ENCODE measurements at regions not wholly inside any gene's neighbourhood (a gene's known extent, or its start where the extent isn't known, plus 50 kb on each side); places are given as distances from the start of the nearest gene placed in this dataset.

DNA sequence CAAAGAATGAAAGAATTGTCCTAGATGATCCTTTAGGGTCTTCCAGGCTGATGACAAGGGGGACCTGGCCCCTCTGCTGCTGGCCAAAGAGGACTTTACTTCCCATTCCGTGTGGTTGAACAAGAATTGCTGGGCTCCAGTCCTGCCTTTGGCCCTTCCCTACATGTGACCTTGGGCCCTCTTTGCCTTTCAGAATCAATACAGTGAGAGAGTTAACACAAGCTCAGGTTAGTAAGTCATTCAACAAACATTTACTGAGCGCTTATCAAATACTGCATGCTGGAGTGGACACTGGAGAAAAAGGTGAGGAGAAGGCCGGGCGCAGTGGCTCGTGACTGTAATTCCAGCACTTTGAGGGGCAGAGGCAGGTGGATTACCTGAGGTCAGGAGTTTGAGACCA, 113.1 kb downstream of the C9orf50 start:
- Histone ChIP-seq H3K4me1 (replicated peaks; ENCODE audit: insufficient read depth) (peaks cover 10% of the 10 kb centered on the region), H2AFZ (no peak overlapping the region), H3K9me2 (ENCODE audit: insufficient read depth) (no peaks in the 10 kb centered on the region), H3K9me3 (ENCODE audit: insufficient read depth, low read depth) (peaks cover 12% of the 10 kb centered on the region), H3K27me3 (ENCODE audit: insufficient read depth, low read depth) (no peaks in the 10 kb centered on the region), H3K36me3 (ENCODE audit: low read depth) (0 out of 2 replicates have a peak, but pooled peaks cover 7% of the 10 kb centered on the region), H3K27ac (no peak overlapping the region), H3K79me2 (ENCODE audit: low read depth) (no peaks in the 10 kb centered on the region), H4K20me1 (ENCODE audit: insufficient read depth) (no peaks in the 10 kb centered on the region), H3F3A (ENCODE audit: insufficient read depth, low read depth) (peaks cover 2% of the 10 kb centered on the region), H3K4me3 (no peak overlapping the region), H3K4me2 (no peak overlapping the region)
- CTCF ChIA-PET: no interaction called here
- DNase-seq: no peak
- POLR2A ChIA-PET (ENCODE audit: unreplicated experiment): interaction anchor here (0.6 to 0.7 kb wide), 2 partner anchors 14 to 316 kb away, joined by 4 to 15 read pairs; no protein-coding TSS in a partner anchor
- TF ChIP-seq, protein P1, sequence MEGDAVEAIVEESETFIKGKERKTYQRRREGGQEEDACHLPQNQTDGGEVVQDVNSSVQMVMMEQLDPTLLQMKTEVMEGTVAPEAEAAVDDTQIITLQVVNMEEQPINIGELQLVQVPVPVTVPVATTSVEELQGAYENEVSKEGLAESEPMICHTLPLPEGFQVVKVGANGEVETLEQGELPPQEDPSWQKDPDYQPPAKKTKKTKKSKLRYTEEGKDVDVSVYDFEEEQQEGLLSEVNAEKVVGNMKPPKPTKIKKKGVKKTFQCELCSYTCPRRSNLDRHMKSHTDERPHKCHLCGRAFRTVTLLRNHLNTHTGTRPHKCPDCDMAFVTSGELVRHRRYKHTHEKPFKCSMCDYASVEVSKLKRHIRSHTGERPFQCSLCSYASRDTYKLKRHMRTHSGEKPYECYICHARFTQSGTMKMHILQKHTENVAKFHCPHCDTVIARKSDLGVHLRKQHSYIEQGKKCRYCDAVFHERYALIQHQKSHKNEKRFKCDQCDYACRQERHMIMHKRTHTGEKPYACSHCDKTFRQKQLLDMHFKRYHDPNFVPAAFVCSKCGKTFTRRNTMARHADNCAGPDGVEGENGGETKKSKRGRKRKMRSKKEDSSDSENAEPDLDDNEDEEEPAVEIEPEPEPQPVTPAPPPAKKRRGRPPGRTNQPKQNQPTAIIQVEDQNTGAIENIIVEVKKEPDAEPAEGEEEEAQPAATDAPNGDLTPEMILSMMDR (conservative IDR thresholded peaks at IDR 0.05): no peak
- TF ChIP-seq EZH2 (IDR thresholded peaks at IDR 0.05; ENCODE audit: low read depth): no peak
- BruUV-seq (replicated peaks): no TSS peak
- intact Hi-C loops (cut with micrococcal nuclease; ENCODE audit: unreplicated experiment): no loop called here

DNA sequence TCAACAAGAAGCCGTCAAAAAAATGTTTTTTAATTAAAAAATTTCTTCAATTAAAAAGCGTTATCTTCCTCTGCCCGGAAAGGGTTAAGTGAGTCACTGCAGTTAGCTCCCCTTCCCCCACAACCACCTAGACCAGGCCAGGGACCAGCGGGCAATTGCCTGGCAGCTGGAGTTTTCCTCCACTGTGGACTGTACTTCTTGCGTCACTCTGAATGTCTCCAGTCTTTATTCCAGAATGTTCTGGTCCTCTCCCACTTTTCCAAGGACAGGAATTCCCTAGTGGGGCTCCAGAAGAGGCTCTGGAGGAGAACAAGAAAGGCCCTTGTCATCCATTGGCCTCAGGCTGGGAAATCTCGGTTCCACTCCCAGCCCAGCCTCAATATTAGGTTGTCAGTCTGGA, 114.0 kb downstream of the C9orf50 start:
- Histone ChIP-seq H3K4me2 (no peak overlapping the region), H3K9me2 (ENCODE audit: insufficient read depth) (no peaks in the 10 kb centered on the region), H4K20me1 (ENCODE audit: insufficient read depth) (no peaks in the 10 kb centered on the region), H3K4me1 (replicated peaks; ENCODE audit: insufficient read depth) (peaks cover 12% of the 10 kb centered on the region), H2AFZ (no peak overlapping the region), H3K9me3 (ENCODE audit: insufficient read depth, low read depth) (peaks cover 6% of the 10 kb centered on the region), H3K4me3 (no peak overlapping the region), H3K27ac (no peak overlapping the region), H3K79me2 (ENCODE audit: low read depth) (no peaks in the 10 kb centered on the region), H3K36me3 (ENCODE audit: low read depth) (0 out of 2 replicates have a peak, but pooled peaks cover 7% of the 10 kb centered on the region), H3K27me3 (ENCODE audit: insufficient read depth, low read depth) (no peaks in the 10 kb centered on the region), H3F3A (ENCODE audit: insufficient read depth, low read depth) (peaks cover 5% of the 10 kb centered on the region)
- intact Hi-C loops (cut with micrococcal nuclease; ENCODE audit: unreplicated experiment): no loop called here
- BruUV-seq (replicated peaks): no TSS peak
- DNase-seq: no peak
- CTCF ChIA-PET: no interaction called here
- no peak for TF ChIP-seq EZH2 (IDR thresholded peaks at IDR 0.05; ENCODE audit: low read depth)
- TF ChIP-seq, protein P1 (conservative IDR thresholded peaks at IDR 0.05): no peak
- POLR2A ChIA-PET (ENCODE audit: unreplicated experiment): no interaction called here

DNA sequence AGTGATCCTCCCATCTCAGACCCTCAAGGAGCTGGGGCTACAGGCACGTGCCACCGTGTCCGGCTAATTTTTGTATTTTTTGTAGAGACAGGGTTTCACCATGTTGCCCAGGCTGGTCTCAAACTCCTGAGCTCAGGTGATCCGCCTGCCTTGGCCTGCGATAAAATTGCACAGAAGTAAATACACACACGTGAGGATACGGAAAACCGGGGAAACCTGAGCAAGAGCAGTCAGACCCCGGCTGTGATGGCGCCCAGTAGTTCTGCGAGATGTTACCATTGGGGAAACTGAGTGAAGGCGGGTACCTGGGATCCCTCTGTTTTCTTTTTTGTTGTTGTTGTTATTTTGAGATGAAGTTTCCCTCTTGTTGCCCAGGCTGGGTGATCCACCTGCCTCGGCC, 114.9 kb downstream of the C9orf50 start:
- Histone ChIP-seq H3K9me3 (ENCODE audit: insufficient read depth, low read depth) (peaks cover 6% of the 10 kb centered on the region), H3K4me3 (no peak overlapping the region), H3K4me1 (replicated peaks; ENCODE audit: insufficient read depth) (peaks cover 12% of the 10 kb centered on the region), H3K9me2 (ENCODE audit: insufficient read depth) (no peaks in the 10 kb centered on the region), H2AFZ (no peak overlapping the region), H3K27me3 (ENCODE audit: insufficient read depth, low read depth) (no peaks in the 10 kb centered on the region), H4K20me1 (ENCODE audit: insufficient read depth) (no peaks in the 10 kb centered on the region), H3K79me2 (ENCODE audit: low read depth) (no peaks in the 10 kb centered on the region), H3K36me3 (ENCODE audit: low read depth) (0 out of 2 replicates have a peak, but pooled peaks cover 7% of the 10 kb centered on the region), H3K4me2 (no peak overlapping the region), H3K27ac (no peak overlapping the region), H3F3A (ENCODE audit: insufficient read depth, low read depth) (peaks cover 11% of the 10 kb centered on the region)
- TF ChIP-seq EZH2 (IDR thresholded peaks at IDR 0.05; ENCODE audit: low read depth): no peak
- TF ChIP-seq, protein P1 (conservative IDR thresholded peaks at IDR 0.05): no peak
- DNase-seq: no peak
- intact Hi-C loops (cut with micrococcal nuclease; ENCODE audit: unreplicated experiment): no loop called here
- CTCF ChIA-PET: no interaction called here
- no TSS peak for BruUV-seq (replicated peaks)
- POLR2A ChIA-PET (ENCODE audit: unreplicated experiment): interaction anchor here (0.6 kb wide), 1 partner anchor 98 kb away, joined by 5 read pairs; no protein-coding TSS in a partner anchor
